HG03097 (cell line): ENCODE measurements at regions not wholly inside any gene's neighbourhood (a gene's known extent, or its start where the extent isn't known, plus 50 kb on each side); places are given as distances from the start of the nearest gene placed in this dataset.

Experiments used
- ATAC-seq: cut with Tn5 transposase; IDR thresholded peaks from one replicate; pipeline ENCODE4 v1.9.1; 2021; ENCODE audit not compliant: unreplicated experiment, low FRiP score

- no peak for ATAC-seq
These were observed 351.8 kb downstream of the CASP12 start for GRCh38 chr11:104546501-104546900.

- no peak for ATAC-seq
These were observed 356.6 kb downstream of the CASP12 start for GRCh38 chr11:104541701-104542100.

- no peak for ATAC-seq
These were observed 359.9 kb downstream of the CASP12 start for GRCh38 chr11:104538313-104538712.

GRCh38 chr11:104534278-104534677 is 364.0 kb downstream of the CASP12 start:
- ATAC-seq: no peak

GRCh38 chr11:104531894-104532293 is 366.4 kb downstream of the CASP12 start:
- ATAC-seq: no peak

- no peak for ATAC-seq
These were observed 367.1 kb upstream of the PDGFD start for GRCh38 chr11:104531075-104531474.

GRCh38 chr11:104529906-104530305 is 366.0 kb upstream of the PDGFD start:
- ATAC-seq: no peak

GRCh38 chr11:104529213-104529612 is 365.3 kb upstream of the PDGFD start:
- no peak for ATAC-seq

GRCh38 chr11:104526006-104526405 is 362.1 kb upstream of the PDGFD start:
- ATAC-seq: no peak

GRCh38 chr11:104525416-104525815 is 361.5 kb upstream of the PDGFD start:
- no peak for ATAC-seq

- no peak for ATAC-seq
These were observed 360.3 kb upstream of the PDGFD start for GRCh38 chr11:104524254-104524653.

GRCh38 chr11:104523611-104524010 is 359.7 kb upstream of the PDGFD start:
- no peak for ATAC-seq

GRCh38 chr11:104522650-104523049 is 358.7 kb upstream of the PDGFD start:
- ATAC-seq: no peak

- ATAC-seq: no peak
These were observed 358.2 kb upstream of the PDGFD start for GRCh38 chr11:104522123-104522522.

- no peak for ATAC-seq
These were observed 346.2 kb upstream of the PDGFD start for GRCh38 chr11:104510169-104510568.

GRCh38 chr11:104490182-104490581 is 326.2 kb upstream of the PDGFD start:
- no peak for ATAC-seq

GRCh38 chr11:104488561-104488960 is 324.6 kb upstream of the PDGFD start:
- no peak for ATAC-seq

GRCh38 chr11:104487046-104487806 is 323.3 kb upstream of the PDGFD start:
- ATAC-seq: no peak

- no peak for ATAC-seq
These were observed 321.0 kb upstream of the PDGFD start for GRCh38 chr11:104484804-104485554.

- ATAC-seq: no peak
These were observed 313.0 kb upstream of the PDGFD start for GRCh38 chr11:104476898-104477297.

GRCh38 chr11:104476454-104476853 is 312.5 kb upstream of the PDGFD start:
- ATAC-seq: no peak

- no peak for ATAC-seq
These were observed 303.5 kb upstream of the PDGFD start for GRCh38 chr11:104467404-104467803.
